ENCODE measurements at regions not wholly inside any gene's neighbourhood (a gene's known extent, or its start where the extent isn't known, plus 50 kb on each side); places are given as distances from the start of the nearest gene placed in this dataset.

DNA sequence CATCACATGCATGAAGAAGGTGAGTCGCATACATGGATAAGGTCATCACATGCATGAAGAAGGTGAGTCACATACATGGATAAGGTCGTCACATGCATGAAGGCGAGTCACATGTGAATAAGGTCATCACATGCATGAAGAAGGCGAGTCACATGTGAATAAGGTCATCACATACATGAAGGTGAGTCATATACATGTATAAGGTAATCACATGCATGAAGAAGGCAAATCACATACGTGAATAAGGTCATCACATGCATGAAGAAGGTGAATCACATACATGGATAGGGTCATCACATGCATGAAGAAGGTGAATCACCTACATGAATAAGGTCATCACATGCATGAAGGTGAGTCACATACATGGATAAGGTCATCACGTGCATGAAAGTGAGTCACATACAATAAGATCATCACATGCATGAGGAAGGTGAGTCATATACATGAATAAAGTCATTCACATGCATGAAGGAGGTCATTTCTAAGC lies 105.1 kb upstream of the SDK2 start:
- no peak for DNase-seq (ENCODE audit: low spot score)
- H3K4me3 ChIP-seq = no peak overlapping the region
- no peak overlapping the region for H3K27ac ChIP-seq
- H3K27me3 ChIP-seq (replicated peaks; ENCODE audit: insufficient read depth) = no peaks in the 10 kb centered on the region
- H3K4me1 ChIP-seq (replicated peaks) = no peaks in the 10 kb centered on the region
- WGBS = 82% methylated on average over 6 of the region's 6 CpGs
- TF ChIP-seq POLR2AphosphoS5 (IDR thresholded peaks at IDR 0.05) = no peak
- TF ChIP-seq, protein P1, sequence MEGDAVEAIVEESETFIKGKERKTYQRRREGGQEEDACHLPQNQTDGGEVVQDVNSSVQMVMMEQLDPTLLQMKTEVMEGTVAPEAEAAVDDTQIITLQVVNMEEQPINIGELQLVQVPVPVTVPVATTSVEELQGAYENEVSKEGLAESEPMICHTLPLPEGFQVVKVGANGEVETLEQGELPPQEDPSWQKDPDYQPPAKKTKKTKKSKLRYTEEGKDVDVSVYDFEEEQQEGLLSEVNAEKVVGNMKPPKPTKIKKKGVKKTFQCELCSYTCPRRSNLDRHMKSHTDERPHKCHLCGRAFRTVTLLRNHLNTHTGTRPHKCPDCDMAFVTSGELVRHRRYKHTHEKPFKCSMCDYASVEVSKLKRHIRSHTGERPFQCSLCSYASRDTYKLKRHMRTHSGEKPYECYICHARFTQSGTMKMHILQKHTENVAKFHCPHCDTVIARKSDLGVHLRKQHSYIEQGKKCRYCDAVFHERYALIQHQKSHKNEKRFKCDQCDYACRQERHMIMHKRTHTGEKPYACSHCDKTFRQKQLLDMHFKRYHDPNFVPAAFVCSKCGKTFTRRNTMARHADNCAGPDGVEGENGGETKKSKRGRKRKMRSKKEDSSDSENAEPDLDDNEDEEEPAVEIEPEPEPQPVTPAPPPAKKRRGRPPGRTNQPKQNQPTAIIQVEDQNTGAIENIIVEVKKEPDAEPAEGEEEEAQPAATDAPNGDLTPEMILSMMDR (IDR thresholded peaks at IDR 0.05) = no peak
- no peak for TF ChIP-seq POLR2A (IDR thresholded peaks at IDR 0.05)
- intact Hi-C loops (cut with DNase I) = no loop called here
- no peaks in the 10 kb centered on the region for H3K9me3 ChIP-seq
- H3K36me3 ChIP-seq = no peaks in the 10 kb centered on the region

DNA sequence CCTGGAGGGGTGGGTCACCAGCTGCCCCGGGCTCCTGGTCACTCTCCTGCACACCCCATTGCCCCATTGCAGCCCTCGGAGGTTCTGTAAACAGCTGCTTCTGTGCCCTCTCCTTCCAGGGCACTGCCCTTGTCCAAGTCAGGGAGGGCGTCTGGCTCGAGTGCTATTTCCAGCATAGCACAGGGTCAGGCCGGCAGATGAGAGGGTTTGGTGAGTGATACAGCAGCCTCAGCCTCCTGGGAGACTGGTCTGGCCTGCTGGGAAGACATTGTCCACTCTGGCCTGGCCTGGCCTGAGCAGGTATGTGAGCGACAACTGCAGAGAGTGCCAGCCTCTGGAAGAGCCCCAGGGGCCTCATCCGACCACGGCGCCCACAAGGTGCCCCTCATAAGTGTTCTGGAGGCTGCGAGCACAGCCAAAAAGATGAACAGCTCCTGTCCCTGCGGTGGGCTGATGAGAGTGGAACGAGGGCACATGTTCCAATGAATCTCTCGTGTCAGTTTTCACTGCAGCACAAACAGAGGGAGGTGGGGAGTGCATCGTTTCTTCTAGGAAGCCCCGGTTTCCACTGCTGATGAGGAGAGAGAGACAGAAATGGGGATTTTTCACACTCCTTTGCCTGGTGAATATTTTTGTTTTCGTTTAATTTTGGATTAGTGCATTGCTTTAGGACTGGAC lies 105.8 kb upstream of the SDK2 start:
- Histone ChIP-seq H3K4me1 (replicated peaks) (no peaks in the 10 kb centered on the region), H3K36me3 (no peaks in the 10 kb centered on the region), H3K27me3 (replicated peaks; ENCODE audit: insufficient read depth) (no peaks in the 10 kb centered on the region), H3K9me3 (no peaks in the 10 kb centered on the region), H3K27ac (no peak overlapping the region), H3K4me3 (no peak overlapping the region)
- 73% methylated on average over 16 of the region's 16 CpGs for WGBS
- TF ChIP-seq POLR2AphosphoS5 (IDR thresholded peaks at IDR 0.05) (no peak), POLR2A (IDR thresholded peaks at IDR 0.05) (no peak)
- TF ChIP-seq, protein P1 (IDR thresholded peaks at IDR 0.05) = no peak
- no peak for DNase-seq (ENCODE audit: low spot score)
- intact Hi-C loops (cut with DNase I) = loop anchor here (10.0 kb wide), 1 partner anchor 75 kb away; no protein-coding TSS in a partner anchor

DNA sequence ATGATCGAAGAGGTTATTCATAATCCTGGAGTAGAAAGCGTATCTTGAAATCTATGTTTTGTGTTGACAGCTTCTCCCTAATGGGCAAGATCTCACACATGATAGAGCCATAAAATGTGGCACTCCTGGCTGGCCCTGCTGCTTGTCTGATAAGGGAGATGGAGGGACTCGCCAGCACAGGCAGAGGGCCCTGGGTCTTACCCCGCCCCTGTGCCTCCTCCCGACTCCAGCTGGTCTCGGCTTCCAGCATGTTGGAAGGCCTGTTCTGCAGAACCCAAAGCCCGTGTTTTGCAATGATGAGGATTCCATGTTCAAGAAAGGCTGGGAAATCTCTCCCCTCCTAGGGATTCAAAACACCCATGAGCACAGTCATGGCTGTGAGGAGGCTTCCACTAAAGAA lies 106.7 kb upstream of the SDK2 start:
- Histone ChIP-seq H3K9me3 (no peaks in the 10 kb centered on the region), H3K4me3 (no peak overlapping the region), H3K36me3 (no peaks in the 10 kb centered on the region), H3K27me3 (replicated peaks; ENCODE audit: insufficient read depth) (no peaks in the 10 kb centered on the region), H3K4me1 (replicated peaks) (no peaks in the 10 kb centered on the region), H3K27ac (no peak overlapping the region)
- no peak for TF ChIP-seq POLR2AphosphoS5 (IDR thresholded peaks at IDR 0.05)
- TF ChIP-seq, protein P1 (IDR thresholded peaks at IDR 0.05) = no peak
- no peak for TF ChIP-seq POLR2A (IDR thresholded peaks at IDR 0.05)
- intact Hi-C loops (cut with DNase I) = loop anchor here (10.0 kb wide), 1 partner anchor 74 kb away; no protein-coding TSS in a partner anchor
- no peak for DNase-seq (ENCODE audit: low spot score)
- WGBS = 36% methylated on average over 7 of the region's 7 CpGs

DNA sequence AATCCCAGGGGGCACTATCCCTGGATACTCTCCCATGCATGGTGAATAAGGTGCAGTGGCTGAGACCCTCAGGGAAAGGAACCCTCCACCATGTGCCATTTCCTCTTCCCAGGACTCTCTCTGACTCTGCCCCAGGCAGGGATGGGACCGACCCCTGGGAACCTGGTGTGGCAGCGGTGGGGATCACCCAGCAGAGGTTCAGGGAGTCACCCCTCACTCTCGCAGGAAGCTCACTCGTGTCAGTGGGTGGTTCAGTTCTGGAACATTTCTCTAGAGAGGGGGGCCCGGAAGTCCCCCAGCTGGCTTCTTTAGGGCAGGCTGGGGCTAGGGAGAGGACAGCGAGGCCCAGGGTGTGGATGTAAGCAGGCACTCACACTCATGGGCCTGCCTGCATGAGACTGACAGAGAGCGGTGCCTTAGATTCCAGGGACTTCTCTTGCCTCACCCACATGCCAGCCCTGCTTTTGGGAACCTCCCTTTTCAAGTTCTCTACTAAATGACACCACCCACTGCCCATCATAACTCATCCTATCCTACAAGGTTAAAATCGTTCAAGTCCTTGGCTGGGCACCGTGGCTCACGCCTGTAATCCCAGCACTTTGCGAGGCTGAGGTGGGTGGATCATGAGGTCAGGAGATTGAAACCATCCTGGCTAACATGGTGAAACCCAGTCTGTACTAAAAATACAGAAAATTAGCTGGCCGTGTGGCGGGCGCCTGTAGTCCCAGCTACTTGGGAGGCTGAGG lies 109.7 kb upstream of the SDK2 start:
- TF ChIP-seq POLR2AphosphoS5 (IDR thresholded peaks at IDR 0.05) (no peak), POLR2A (IDR thresholded peaks at IDR 0.05) (no peak)
- TF ChIP-seq, protein P1 (IDR thresholded peaks at IDR 0.05) = no peak
- no peak for DNase-seq (ENCODE audit: low spot score)
- H3K27ac ChIP-seq = no peak overlapping the region
- H3K4me3 ChIP-seq = no peak overlapping the region
- no peaks in the 10 kb centered on the region for H3K27me3 ChIP-seq (replicated peaks; ENCODE audit: insufficient read depth)
- H3K9me3 ChIP-seq = no peaks in the 10 kb centered on the region
- WGBS = 90% methylated on average over 14 of the region's 14 CpGs
- H3K36me3 ChIP-seq = no peaks in the 10 kb centered on the region
- intact Hi-C loops (cut with DNase I) = loop anchor here (10.0 kb wide), 1 partner anchor 71 kb away; no protein-coding TSS in a partner anchor
- no peaks in the 10 kb centered on the region for H3K4me1 ChIP-seq (replicated peaks)

All from prostate gland (tissue), 2 donors.